GM12865 (cell line): ENCODE measurements at regions not wholly inside any gene's neighbourhood (a gene's known extent, or its start where the extent isn't known, plus 50 kb on each side); places are given as distances from the start of the nearest gene placed in this dataset.

ENCODE experiments used
- DNase-seq: peaks from one replicate; pipeline ENCODE4 v3.0.0; 2010; ENCODE audit warnings: low read depth
- H3K4me3 ChIP-seq: 2 replicates; pipeline ENCODE4 v1.5.1; 2011; ENCODE audit warnings: mild to moderate bottlenecking, low read depth, low read length, control low read depth
- TF ChIP-seq, protein P1 (sequence below): IDR thresholded peaks from 2 replicates; pipeline ENCODE4 v1.5.1; 2011; ENCODE audit warnings: low read length, control low read depth, low read depth, inconsistent platforms; ENCODE audit not compliant: insufficient read depth; ENCODE audit errors: missing control alignments

- TF ChIP-seq, protein P1, sequence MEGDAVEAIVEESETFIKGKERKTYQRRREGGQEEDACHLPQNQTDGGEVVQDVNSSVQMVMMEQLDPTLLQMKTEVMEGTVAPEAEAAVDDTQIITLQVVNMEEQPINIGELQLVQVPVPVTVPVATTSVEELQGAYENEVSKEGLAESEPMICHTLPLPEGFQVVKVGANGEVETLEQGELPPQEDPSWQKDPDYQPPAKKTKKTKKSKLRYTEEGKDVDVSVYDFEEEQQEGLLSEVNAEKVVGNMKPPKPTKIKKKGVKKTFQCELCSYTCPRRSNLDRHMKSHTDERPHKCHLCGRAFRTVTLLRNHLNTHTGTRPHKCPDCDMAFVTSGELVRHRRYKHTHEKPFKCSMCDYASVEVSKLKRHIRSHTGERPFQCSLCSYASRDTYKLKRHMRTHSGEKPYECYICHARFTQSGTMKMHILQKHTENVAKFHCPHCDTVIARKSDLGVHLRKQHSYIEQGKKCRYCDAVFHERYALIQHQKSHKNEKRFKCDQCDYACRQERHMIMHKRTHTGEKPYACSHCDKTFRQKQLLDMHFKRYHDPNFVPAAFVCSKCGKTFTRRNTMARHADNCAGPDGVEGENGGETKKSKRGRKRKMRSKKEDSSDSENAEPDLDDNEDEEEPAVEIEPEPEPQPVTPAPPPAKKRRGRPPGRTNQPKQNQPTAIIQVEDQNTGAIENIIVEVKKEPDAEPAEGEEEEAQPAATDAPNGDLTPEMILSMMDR: no peak
- DNase-seq: no peak
- no peak overlapping the region for H3K4me3 ChIP-seq
These were observed 146.8 kb upstream of the SYT13 start for GRCh38 chr11:45432910-45433309.

GRCh38 chr11:45432100-45432499, 146.0 kb upstream of the SYT13 start:
- DNase-seq: no peak
- TF ChIP-seq, protein P1: no peak
- no peak overlapping the region for H3K4me3 ChIP-seq

- no peak for DNase-seq
These were observed 145.2 kb upstream of the SYT13 start for GRCh38 chr11:45431046-45432018.

DNA sequence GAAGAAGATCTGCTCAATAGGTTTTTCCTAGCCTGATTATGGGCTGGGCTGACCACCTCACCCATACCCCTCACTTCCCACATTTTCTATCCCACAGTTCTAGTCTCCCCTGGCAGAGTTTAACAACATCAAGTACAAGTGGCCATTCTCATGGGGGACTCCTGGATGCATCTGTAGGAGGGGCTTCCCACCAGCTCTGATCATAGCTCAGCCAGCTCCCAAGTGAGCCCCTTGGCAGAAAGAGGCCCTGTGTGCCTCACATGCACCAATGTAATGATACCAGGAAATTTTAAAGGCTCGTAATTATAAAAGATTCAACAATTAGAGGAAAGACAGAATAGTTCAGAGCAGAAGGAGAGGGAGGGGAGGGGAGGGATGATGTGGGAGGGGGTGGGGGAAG, 144.2 kb upstream of the SYT13 start:
- H3K4me3 ChIP-seq: no peak overlapping the region
- DNase-seq: no peak
- TF ChIP-seq, protein P1: no peak

More at GRCh38 chr11:45431046-45432018, 145.2 kb upstream of the SYT13 start:
- H3K4me3 ChIP-seq: no peak overlapping the region
- TF ChIP-seq, protein P1: no peak

DNA sequence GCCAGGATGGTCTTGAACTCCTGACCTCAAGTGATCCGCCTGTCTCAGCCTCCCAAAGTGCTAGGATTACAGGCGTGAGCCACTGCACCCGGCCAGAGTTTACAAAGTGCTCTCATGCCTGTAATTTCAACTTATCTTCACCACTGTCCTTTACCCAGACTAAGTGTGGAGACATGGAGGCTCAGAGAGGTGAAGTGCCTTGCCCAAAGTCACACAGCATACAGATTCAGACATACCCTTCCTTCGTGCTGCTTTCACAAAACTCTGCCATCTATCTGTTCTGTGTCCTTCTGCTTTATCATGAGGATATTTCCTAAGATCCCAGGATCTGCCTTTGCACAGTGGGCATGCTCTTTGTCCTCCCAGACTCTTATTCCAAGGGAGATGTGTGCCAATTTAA, 143.6 kb upstream of the SYT13 start:
- no peak for DNase-seq
- TF ChIP-seq, protein P1: no peak
- H3K4me3 ChIP-seq: no peak overlapping the region

DNA sequence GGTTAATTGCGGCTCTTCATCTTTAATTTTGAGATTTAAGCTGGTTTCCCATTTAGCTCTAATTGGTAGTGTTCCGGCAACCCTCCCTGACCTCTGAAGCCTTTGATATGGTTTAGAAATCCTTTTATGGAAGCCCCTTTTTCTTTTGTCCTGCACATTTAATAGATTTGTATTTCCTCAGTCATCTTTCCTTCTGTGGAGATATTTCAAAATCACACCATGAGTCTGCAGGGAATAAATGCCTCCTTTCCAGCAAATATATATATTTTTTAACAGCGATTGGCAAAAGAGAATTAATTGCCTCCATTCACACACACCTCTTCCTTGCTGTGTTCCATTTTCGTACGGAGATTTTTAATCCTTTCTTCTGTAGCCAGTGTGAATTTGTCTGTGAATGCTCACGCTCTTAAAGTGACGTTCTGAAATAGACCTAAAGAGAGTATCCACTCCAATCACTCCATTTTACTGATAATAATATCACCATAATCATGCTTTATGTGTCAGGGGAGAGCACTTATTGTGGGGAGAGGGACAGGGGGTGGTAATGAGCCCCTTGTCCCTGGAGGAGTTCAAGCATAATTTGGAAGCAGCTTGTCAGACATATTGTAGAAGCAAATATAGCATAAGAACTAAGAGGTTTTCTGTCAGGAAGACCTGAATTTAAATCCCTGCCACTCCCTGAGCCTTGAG, 142.5 kb upstream of the SYT13 start:
- TF ChIP-seq, protein P1: no peak
- no peak for DNase-seq
- no peak overlapping the region for H3K4me3 ChIP-seq

GRCh38 chr11:45428116-45428515, 142.0 kb upstream of the SYT13 start:
- DNase-seq: no peak
- no peak overlapping the region for H3K4me3 ChIP-seq
- TF ChIP-seq, protein P1: no peak
